HCT116 (cell line): ENCODE measurements at regions not wholly inside any gene's neighbourhood (a gene's known extent, or its start where the extent isn't known, plus 50 kb on each side); places are given as distances from the start of the nearest gene placed in this dataset.

Experiments
- ATAC-seq: fragments of 200-7000 bp; cut with Tn5 transposase; 2 replicates; pipeline ENCODE4 v1.9.1; 2020; ENCODE audit warnings: mild to moderate bottlenecking, moderate library complexity
- BruUV-seq: library from RNA; stranded (reverse); fragments of 400-500 nt; replicated peaks from 2 replicates; lab custom pipeline; 2021; lab: Mats Ljungman, UMichigan
- CTCF ChIA-PET: fragments of 300-600 bp; sonication (Branson Sonifier 250); formaldehyde crosslinking; loops from one replicate; lab custom pipeline; 2021; ENCODE audit warnings: antibody characterized with exemption; lab: Charles Lee
- POLR2A ChIA-PET: fragments of 300-600, 350-600 bp; sonication (Branson Sonifier 250); formaldehyde crosslinking; loops from one replicate; lab custom pipeline; 2021; ENCODE audit warnings: antibody characterized with exemption; lab: Charles Lee
- RAD21 ChIA-PET, 2 experiments: fragments of 300-600 bp; sonication (Branson Sonifier 250); formaldehyde crosslinking; loops; one replicate each; lab custom pipeline; 2023; ENCODE audit warnings: low total read pairs in 2 of 2; ENCODE audit not compliant: uncharacterized antibody in 2 of 2, unreplicated experiment in 2 of 2, low non-redundant PET in 1 of 2; lab: Charles Lee
- DNase-seq: peaks from one replicate; pipeline ENCODE4 v3.0.0-alpha.2; 2010; ENCODE audit warnings: low read depth, low spot score
- H2AFZ ChIP-seq: fragments of 200-600 bp; shearing (Covaris generic), sonication (generic); 2 replicates; pipeline ENCODE4 v1.6.1; 2017; ENCODE audit warnings: low read depth, mixed run types, mixed read lengths, antibody characterized with exemption, low read length; ENCODE audit not compliant: poor library complexity, severe bottlenecking
- H3K27ac ChIP-seq: 2 replicates; pipeline ENCODE4 v1.5.1; 2012; ENCODE audit warnings: low read depth, low read length
- H3K27me3 ChIP-seq: fragments of 200-600 bp; sonication (generic); 2 replicates; pipeline ENCODE4 v1.6.1; 2016; ENCODE audit warnings: mixed run types, low read length, mixed read lengths; ENCODE audit not compliant: insufficient read depth
- H3K36me3 ChIP-seq, 2 experiments: fragments of 200-500 bp in 1 of 2; fragments of 200-600 bp in 1 of 2; sonication (Bioruptor generic) in 1 of 2; sonication (generic) in 1 of 2; 2 replicates each; pipeline versions ENCODE4 v1.5.1 to v1.6.1; 2014 to 2016; ENCODE audit warnings: low read length in 2 of 2, inconsistent platforms in 1 of 2, mixed read lengths in 1 of 2, mixed run types in 1 of 2; ENCODE audit not compliant: insufficient read depth in 2 of 2, control insufficient read depth in 1 of 2
- H3K4me1 ChIP-seq, 2 experiments: fragments of 200-600 bp in 1 of 2; sonication (generic) in 1 of 2; 2 replicates each; pipeline versions ENCODE4 v1.5.1 to v1.6.1; 2012 to 2017; ENCODE audit warnings: low read length in 2 of 2, inconsistent platforms in 1 of 2, mild to moderate bottlenecking in 1 of 2, mixed read lengths in 1 of 2, mixed run types in 1 of 2, moderate library complexity in 1 of 2; ENCODE audit not compliant: insufficient read depth in 2 of 2, control insufficient read depth in 1 of 2
- H3K4me2 ChIP-seq: fragments of 200-600 bp; sonication (generic); 2 replicates; pipeline ENCODE4 v1.6.1; 2017; ENCODE audit warnings: mixed run types, low read length, mixed read lengths
- H3K4me3 ChIP-seq, 2 experiments: fragments of 200-600 bp in 1 of 2; sonication (generic) in 1 of 2; replicated peaks in 1 of 2; 2 replicates each; pipeline ENCODE4 v1.5.1; 2011 to 2016; ENCODE audit warnings: low read length in 2 of 2, control low read depth in 1 of 2, low read depth in 1 of 2, mild to moderate bottlenecking in 1 of 2, mixed read lengths in 1 of 2, mixed run types in 1 of 2
- H3K79me2 ChIP-seq: fragments of 200-600 bp; sonication (generic); 2 replicates; pipeline ENCODE4 v1.6.1; 2017; ENCODE audit warnings: mild to moderate bottlenecking, mixed run types, low read length, moderate library complexity, mixed read lengths; ENCODE audit not compliant: insufficient read depth
- H3K9ac ChIP-seq: fragments of 200-600 bp; sonication (generic); 2 replicates; pipeline ENCODE4 v1.6.1; 2016; ENCODE audit warnings: low read length, mixed read lengths
- H3K9me2 ChIP-seq: fragments of 200-600 bp; sonication (generic), shearing (Covaris generic); 2 replicates; pipeline ENCODE4 v1.6.1; 2017; ENCODE audit warnings: mixed run types, mild to moderate bottlenecking, moderate library complexity; ENCODE audit not compliant: insufficient read depth
- H3K9me3 ChIP-seq, 2 experiments: fragments of 200-500 bp in 1 of 2; fragments of 200-600 bp in 1 of 2; sonication (Bioruptor generic) in 1 of 2; sonication (generic) in 1 of 2; 2 replicates each; pipeline ENCODE4 v1.6.1; 2014 to 2017; ENCODE audit warnings: low read length in 2 of 2, mixed read lengths in 2 of 2, inconsistent platforms in 1 of 2, low read depth in 1 of 2, mild to moderate bottlenecking in 1 of 2, mixed run types in 1 of 2, moderate library complexity in 1 of 2; ENCODE audit not compliant: control insufficient read depth in 1 of 2, insufficient read depth in 1 of 2
- H4K20me1 ChIP-seq: fragments of 200-600 bp; sonication (generic), shearing (Covaris generic); 2 replicates; pipeline ENCODE4 v1.6.1; 2017; ENCODE audit warnings: mixed run types, mild to moderate bottlenecking, moderate library complexity; ENCODE audit not compliant: insufficient read depth
- CBX3 ChIP-seq: IDR thresholded peaks from 2 replicates; pipeline ENCODE4 v1.6.1; 2012; ENCODE audit warnings: low read depth
- ELF1 ChIP-seq: IDR thresholded peaks from 2 replicates; pipeline ENCODE4 v1.6.1; 2012; ENCODE audit warnings: low read depth, borderline replicate concordance
- EZH2 ChIP-seq: fragments of 200-600 bp; sonication (generic); IDR thresholded peaks from 2 replicates; pipeline ENCODE4 v1.6.1; 2017; ENCODE audit warnings: antibody characterized with exemption, mixed run types
- FOSL1 ChIP-seq: IDR thresholded peaks from 2 replicates; pipeline ENCODE4 v1.6.1; 2012; ENCODE audit warnings: low read depth
- JUND ChIP-seq: IDR thresholded peaks from 2 replicates; pipeline ENCODE4 v1.6.1; 2012
- POLR2A ChIP-seq: IDR thresholded peaks from 2 replicates; pipeline ENCODE4 v1.7.0; 2011; ENCODE audit warnings: borderline replicate concordance; ENCODE audit not compliant: insufficient read depth, insufficient read length; ENCODE audit errors: extremely low read depth
- POLR2AphosphoS5 ChIP-seq: IDR thresholded peaks from 2 replicates; pipeline ENCODE4 v1.6.1; 2011; ENCODE audit warnings: mild to moderate bottlenecking, low read depth, low read length, moderate library complexity
- RAD21 ChIP-seq: IDR thresholded peaks from 2 replicates; pipeline ENCODE4 v1.6.1; 2012; ENCODE audit warnings: low read depth, mild to moderate bottlenecking
- SP1 ChIP-seq: IDR thresholded peaks from 2 replicates; pipeline ENCODE4 v1.6.1; 2012; ENCODE audit warnings: low read depth
- TCF7L2 ChIP-seq: IDR thresholded peaks from 2 replicates; pipeline ENCODE4 v1.7.0; 2011; ENCODE audit warnings: borderline replicate concordance, inconsistent platforms; ENCODE audit not compliant: insufficient read depth, insufficient read length; ENCODE audit errors: extremely low read depth
- intact Hi-C: fragments of 100-400 bp; cut with micrococcal nuclease; formaldehyde crosslinking; loops from 2 replicates; pipeline ENCODE4 v1.10.0; 2022
- TF ChIP-seq, protein P1 (sequence below), 3 experiments: fragments of 200-600 bp in 1 of 3; sonication (generic) in 1 of 3; IDR thresholded peaks in 2 of 3; conservative IDR thresholded peaks in 1 of 3; 2 replicates each; pipeline ENCODE4 v1.5.1; 2012 to 2017; ENCODE audit warnings: low read depth in 2 of 3, low read length in 2 of 3, antibody characterized with exemption in 1 of 3, borderline replicate concordance in 1 of 3, control low read depth in 1 of 3, mild to moderate bottlenecking in 1 of 3, mixed read lengths in 1 of 3, mixed run types in 1 of 3, moderate library complexity in 1 of 3; ENCODE audit not compliant: insufficient read depth in 1 of 3
- TF ChIP-seq, protein P2 (sequence below): IDR thresholded peaks from 2 replicates; pipeline ENCODE4 v1.6.1; 2012
- TF ChIP-seq, protein P3 (sequence below): IDR thresholded peaks from 2 replicates; pipeline ENCODE4 v1.6.1; 2011; ENCODE audit warnings: mild to moderate bottlenecking, low read length, moderate library complexity; ENCODE audit not compliant: insufficient replicate concordance; ENCODE audit errors: extremely low read depth

DNA sequence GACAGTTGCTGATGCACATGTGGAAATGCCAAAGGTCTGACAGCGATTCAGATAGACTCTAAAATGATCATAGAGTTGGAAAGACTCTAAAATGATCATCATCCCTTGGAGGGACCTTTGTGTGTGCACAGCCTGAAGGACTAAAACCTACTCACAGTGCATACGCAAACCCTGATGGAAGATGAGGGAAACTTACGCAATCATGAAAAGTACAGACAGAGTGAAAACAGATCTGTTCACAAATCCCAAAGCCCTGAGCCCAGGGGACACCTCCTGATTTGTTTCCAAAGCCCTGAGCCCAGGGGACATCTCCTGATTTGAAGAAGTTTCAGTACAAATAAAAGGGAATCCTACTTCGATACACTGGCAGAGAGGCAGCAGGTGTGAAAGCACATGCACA, 79.3 kb upstream of the PROX1 start:
- Histone ChIP-seq H3K9ac (no peak overlapping the region), H3K79me2 (no peaks in the 10 kb centered on the region), H3K9me3 (no peaks in the 10 kb centered on the region), H3K27ac (no peak overlapping the region), H3K4me2 (no peak overlapping the region), H3K4me1 (no peaks in the 10 kb centered on the region), H4K20me1 (no peaks in the 10 kb centered on the region), H3K27me3 (peaks cover 38% of the 10 kb centered on the region), H3K4me3 (no peak overlapping the region), H2AFZ (no peak overlapping the region), H3K9me2 (no peaks in the 10 kb centered on the region), H3K36me3 (no peaks in the 10 kb centered on the region)
- POLR2A ChIA-PET: no interaction called here
- RAD21 ChIA-PET: no interaction called here
- CTCF ChIA-PET: no interaction called here
- no TSS peak for BruUV-seq
- ATAC-seq (no peak), DNase-seq (no peak)
- TF ChIP-seq FOSL1 (no peak), POLR2AphosphoS5 (no peak)
- intact Hi-C loops: no loop called here

DNA sequence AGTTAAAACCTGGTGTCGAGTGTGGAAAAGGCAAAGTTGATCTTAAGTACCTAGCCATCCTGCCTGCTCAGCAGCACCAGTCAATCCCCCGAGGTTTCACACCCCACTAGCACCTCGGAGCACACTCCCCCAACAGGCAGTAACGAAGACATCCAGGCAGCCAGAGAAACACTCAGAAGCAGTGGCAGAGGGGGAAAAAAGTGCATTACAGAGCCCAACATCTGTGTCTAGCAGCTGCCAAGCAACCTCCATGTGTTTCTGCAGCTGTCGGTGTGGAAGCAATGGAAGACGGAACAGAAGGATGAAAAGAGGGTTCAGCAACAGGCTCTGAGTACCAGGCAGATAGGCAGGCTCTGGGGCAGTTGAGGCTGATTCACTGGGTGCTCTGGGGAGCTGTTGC, 73.4 kb upstream of the PROX1 start:
- no peaks in the 10 kb centered on the region for H3K9me2 ChIP-seq
- H3K4me3 ChIP-seq: no peak overlapping the region
- peaks cover 32% of the 10 kb centered on the region; the same call in 1 of the 2 replicates for H3K27me3 ChIP-seq
- ATAC-seq (no peak), DNase-seq (no peak)
- ChIA-PET POLR2A (no interaction called here), RAD21 (no interaction called here), CTCF (no interaction called here)
- H3K79me2 ChIP-seq: no peaks in the 10 kb centered on the region
- no TSS peak for BruUV-seq
- no peaks in the 10 kb centered on the region for H3K36me3 ChIP-seq
- no peak overlapping the region for H2AFZ ChIP-seq
- TF ChIP-seq, protein P1, sequence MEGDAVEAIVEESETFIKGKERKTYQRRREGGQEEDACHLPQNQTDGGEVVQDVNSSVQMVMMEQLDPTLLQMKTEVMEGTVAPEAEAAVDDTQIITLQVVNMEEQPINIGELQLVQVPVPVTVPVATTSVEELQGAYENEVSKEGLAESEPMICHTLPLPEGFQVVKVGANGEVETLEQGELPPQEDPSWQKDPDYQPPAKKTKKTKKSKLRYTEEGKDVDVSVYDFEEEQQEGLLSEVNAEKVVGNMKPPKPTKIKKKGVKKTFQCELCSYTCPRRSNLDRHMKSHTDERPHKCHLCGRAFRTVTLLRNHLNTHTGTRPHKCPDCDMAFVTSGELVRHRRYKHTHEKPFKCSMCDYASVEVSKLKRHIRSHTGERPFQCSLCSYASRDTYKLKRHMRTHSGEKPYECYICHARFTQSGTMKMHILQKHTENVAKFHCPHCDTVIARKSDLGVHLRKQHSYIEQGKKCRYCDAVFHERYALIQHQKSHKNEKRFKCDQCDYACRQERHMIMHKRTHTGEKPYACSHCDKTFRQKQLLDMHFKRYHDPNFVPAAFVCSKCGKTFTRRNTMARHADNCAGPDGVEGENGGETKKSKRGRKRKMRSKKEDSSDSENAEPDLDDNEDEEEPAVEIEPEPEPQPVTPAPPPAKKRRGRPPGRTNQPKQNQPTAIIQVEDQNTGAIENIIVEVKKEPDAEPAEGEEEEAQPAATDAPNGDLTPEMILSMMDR (IDR thresholded peaks at IDR 0.05 in 2 of 3, conservative IDR thresholded peaks at IDR 0.05 in 1 of 3; ENCODE audit: borderline replicate concordance in 1 of 3, insufficient read depth in 1 of 3, low read depth in 2 of 3, low read length in 2 of 3): no peak
- TF ChIP-seq ELF1 (no peak), SP1 (no peak), RAD21 (no peak), TCF7L2 (no peak), POLR2A (no peak), CBX3 (no peak), EZH2 (no peak), JUND (no peak)
- TF ChIP-seq, protein P2, sequence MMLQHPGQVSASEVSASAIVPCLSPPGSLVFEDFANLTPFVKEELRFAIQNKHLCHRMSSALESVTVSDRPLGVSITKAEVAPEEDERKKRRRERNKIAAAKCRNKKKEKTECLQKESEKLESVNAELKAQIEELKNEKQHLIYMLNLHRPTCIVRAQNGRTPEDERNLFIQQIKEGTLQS: no peak
- TF ChIP-seq, protein P3, sequence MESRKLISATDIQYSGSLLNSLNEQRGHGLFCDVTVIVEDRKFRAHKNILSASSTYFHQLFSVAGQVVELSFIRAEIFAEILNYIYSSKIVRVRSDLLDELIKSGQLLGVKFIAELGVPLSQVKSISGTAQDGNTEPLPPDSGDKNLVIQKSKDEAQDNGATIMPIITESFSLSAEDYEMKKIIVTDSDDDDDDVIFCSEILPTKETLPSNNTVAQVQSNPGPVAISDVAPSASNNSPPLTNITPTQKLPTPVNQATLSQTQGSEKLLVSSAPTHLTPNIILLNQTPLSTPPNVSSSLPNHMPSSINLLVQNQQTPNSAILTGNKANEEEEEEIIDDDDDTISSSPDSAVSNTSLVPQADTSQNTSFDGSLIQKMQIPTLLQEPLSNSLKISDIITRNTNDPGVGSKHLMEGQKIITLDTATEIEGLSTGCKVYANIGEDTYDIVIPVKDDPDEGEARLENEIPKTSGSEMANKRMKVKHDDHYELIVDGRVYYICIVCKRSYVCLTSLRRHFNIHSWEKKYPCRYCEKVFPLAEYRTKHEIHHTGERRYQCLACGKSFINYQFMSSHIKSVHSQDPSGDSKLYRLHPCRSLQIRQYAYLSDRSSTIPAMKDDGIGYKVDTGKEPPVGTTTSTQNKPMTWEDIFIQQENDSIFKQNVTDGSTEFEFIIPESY: no peak
- no peaks in the 10 kb centered on the region for H4K20me1 ChIP-seq
- no peaks in the 10 kb centered on the region for H3K9me3 ChIP-seq
- no peak overlapping the region for H3K9ac ChIP-seq
- no peak overlapping the region for H3K4me2 ChIP-seq
- no peaks in the 10 kb centered on the region for H3K4me1 ChIP-seq
- intact Hi-C loops: no loop called here
- no peak overlapping the region for H3K27ac ChIP-seq
